ENCODE measurements at regions not wholly inside any gene's neighbourhood (a gene's known extent, or its start where the extent isn't known, plus 50 kb on each side); places are given as distances from the start of the nearest gene placed in this dataset.

- H3K4me3 ChIP-seq (ENCODE audit: low read depth, low read length) = no peak overlapping the region
- no peak for DNase-seq (ENCODE audit: low read depth)
- TF ChIP-seq CTCF (conservative IDR thresholded peaks at IDR 0.05; ENCODE audit: low read depth, low read length) = no peak
Measured at GRCh38 chrX:39497702-39498265, 600.0 kb downstream of the BCOR start.

- TF ChIP-seq CTCF (conservative IDR thresholded peaks at IDR 0.05; ENCODE audit: low read depth, low read length) = no peak
- DNase-seq (ENCODE audit: low read depth) = peak; percentile 1
- H3K4me3 ChIP-seq (ENCODE audit: low read depth, low read length) = no peak overlapping the region
Measured at GRCh38 chrX:39499996-39500395, 597.8 kb downstream of the BCOR start.

- DNase-seq (ENCODE audit: low read depth) = no peak
- TF ChIP-seq CTCF (conservative IDR thresholded peaks at IDR 0.05; ENCODE audit: low read depth, low read length) = no peak
- H3K4me3 ChIP-seq (ENCODE audit: low read depth, low read length) = no peak overlapping the region
Measured at GRCh38 chrX:39501822-39502221, 595.9 kb downstream of the BCOR start.

- no peak for DNase-seq (ENCODE audit: low read depth)
- H3K4me3 ChIP-seq (ENCODE audit: low read depth, low read length) = no peak overlapping the region
- TF ChIP-seq CTCF (conservative IDR thresholded peaks at IDR 0.05; ENCODE audit: low read depth, low read length) = no peak
Measured at GRCh38 chrX:39502486-39502885, 595.3 kb downstream of the BCOR start.

- TF ChIP-seq CTCF (conservative IDR thresholded peaks at IDR 0.05; ENCODE audit: low read depth, low read length) = no peak
- no peak for DNase-seq (ENCODE audit: low read depth)
- no peak overlapping the region for H3K4me3 ChIP-seq (ENCODE audit: low read depth, low read length)
Measured at GRCh38 chrX:39504227-39504626, 593.5 kb downstream of the BCOR start.

- no peak for TF ChIP-seq CTCF (conservative IDR thresholded peaks at IDR 0.05; ENCODE audit: low read depth, low read length)
- no peak overlapping the region for H3K4me3 ChIP-seq (ENCODE audit: low read depth, low read length)
- peak; percentile 5 for DNase-seq (ENCODE audit: low read depth)
Measured at GRCh38 chrX:39504850-39505259, 592.9 kb downstream of the BCOR start.

- no peak for DNase-seq (ENCODE audit: low read depth)
- no peak overlapping the region for H3K4me3 ChIP-seq (ENCODE audit: low read depth, low read length)
- no peak for TF ChIP-seq CTCF (conservative IDR thresholded peaks at IDR 0.05; ENCODE audit: low read depth, low read length)
Measured at GRCh38 chrX:39506131-39506530, 591.6 kb downstream of the BCOR start.

Data from choroid plexus epithelial cell (primary cell).